ENCODE measurements at regions not wholly inside any gene's neighbourhood (a gene's known extent, or its start where the extent isn't known, plus 50 kb on each side); places are given as distances from the start of the nearest gene placed in this dataset.

GRCh38 chr6:144855375-144855774 is 570.2 kb downstream of the UTRN start:
- no peak for DNase-seq

GRCh38 chr6:144855812-144856531 is 570.8 kb downstream of the UTRN start:
- DNase-seq, result no peak

GRCh38 chr6:144856622-144857021 is 571.5 kb downstream of the UTRN start:
- DNase-seq, result no peak

- no peak for DNase-seq
These were observed 572.0 kb downstream of the UTRN start for GRCh38 chr6:144857086-144857485.

- no peak for DNase-seq
These were observed 577.6 kb downstream of the UTRN start for GRCh38 chr6:144862769-144863168.

- no peak for DNase-seq
These were observed 582.6 kb downstream of the UTRN start for GRCh38 chr6:144867761-144868160.

- no peak for DNase-seq
These were observed 585.6 kb downstream of the UTRN start for GRCh38 chr6:144870782-144871181.

- DNase-seq, result no peak
These were observed 588.7 kb downstream of the UTRN start for GRCh38 chr6:144873623-144874378.

GRCh38 chr6:144876689-144877088 is 591.6 kb downstream of the UTRN start:
- DNase-seq, result no peak

GRCh38 chr6:144877118-144877517 is 592.0 kb downstream of the UTRN start:
- no peak for DNase-seq

GRCh38 chr6:144878577-144878976 is 593.4 kb downstream of the UTRN start:
- DNase-seq, result no peak

GRCh38 chr6:144879436-144879835 is 594.3 kb downstream of the UTRN start:
- no peak for DNase-seq

GRCh38 chr6:144882425-144882824 is 597.3 kb downstream of the UTRN start:
- DNase-seq, result no peak

GRCh38 chr6:144883915-144884314 is 598.8 kb downstream of the UTRN start:
- no peak for DNase-seq

- DNase-seq, result no peak
These were observed 600.7 kb downstream of the UTRN start for GRCh38 chr6:144885817-144886216.

GRCh38 chr6:144886682-144887081 is 601.5 kb downstream of the UTRN start:
- no peak for DNase-seq

GRCh38 chr6:144888621-144889020 is 603.5 kb downstream of the UTRN start:
- DNase-seq, result no peak

- DNase-seq, result no peak
These were observed 608.6 kb downstream of the UTRN start for GRCh38 chr6:144893680-144894151.

- DNase-seq, result no peak
These were observed 609.1 kb downstream of the UTRN start for GRCh38 chr6:144894240-144894639.

GRCh38 chr6:144895313-144896278 is 610.5 kb downstream of the UTRN start:
- no peak for DNase-seq

GRCh38 chr6:144896289-144896688 is 611.2 kb downstream of the UTRN start:
- DNase-seq, result no peak

- DNase-seq, result no peak
These were observed 611.7 kb downstream of the UTRN start for GRCh38 chr6:144896871-144897270.

- DNase-seq, result no peak
These were observed 612.3 kb downstream of the UTRN start for GRCh38 chr6:144897441-144897921.

Data from GOT3 (cell line).